HG02981 (cell line): ENCODE measurements at regions not wholly inside any gene's neighbourhood (a gene's known extent, or its start where the extent isn't known, plus 50 kb on each side); places are given as distances from the start of the nearest gene placed in this dataset.

ENCODE experiments used
- ATAC-seq: cut with Tn5 transposase; IDR thresholded peaks from one replicate; pipeline ENCODE4 v1.9.1; 2021; ENCODE audit warnings: mild to moderate bottlenecking, moderate library complexity; ENCODE audit not compliant: unreplicated experiment

DNA sequence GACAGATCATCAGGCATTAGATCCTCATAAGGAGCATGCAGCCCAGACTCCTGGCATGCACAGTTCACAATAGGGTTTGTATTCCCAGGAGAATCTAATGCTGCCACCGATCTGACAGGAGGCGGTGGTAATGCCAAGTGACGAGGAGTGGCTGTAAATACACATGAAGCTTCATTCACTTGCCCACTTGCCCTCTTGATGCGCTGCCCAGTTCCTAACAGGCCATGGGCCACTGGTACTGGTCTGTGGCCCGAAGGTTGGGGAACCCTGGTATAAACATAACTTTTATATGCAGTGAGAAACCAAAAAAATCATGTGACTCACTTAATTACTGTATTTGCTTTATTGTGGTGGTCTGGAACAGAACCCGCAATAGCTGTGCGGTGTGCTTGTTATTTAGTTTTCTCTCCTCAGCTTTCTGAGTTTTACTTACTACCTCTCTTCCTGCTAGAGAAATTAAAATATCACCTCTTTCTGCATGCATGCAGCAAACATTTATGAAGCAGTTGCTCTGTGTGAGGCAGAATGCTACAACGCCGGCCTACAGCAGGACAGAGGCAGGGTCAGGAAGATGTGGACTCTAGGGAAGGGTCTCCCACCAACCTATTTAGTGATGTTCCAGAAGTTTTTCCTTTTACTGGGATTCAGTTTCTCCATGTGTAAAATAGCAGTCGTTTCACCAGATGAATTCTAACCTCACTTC is 151.3 kb downstream of the MAF start:
- ATAC-seq, result no peak

DNA sequence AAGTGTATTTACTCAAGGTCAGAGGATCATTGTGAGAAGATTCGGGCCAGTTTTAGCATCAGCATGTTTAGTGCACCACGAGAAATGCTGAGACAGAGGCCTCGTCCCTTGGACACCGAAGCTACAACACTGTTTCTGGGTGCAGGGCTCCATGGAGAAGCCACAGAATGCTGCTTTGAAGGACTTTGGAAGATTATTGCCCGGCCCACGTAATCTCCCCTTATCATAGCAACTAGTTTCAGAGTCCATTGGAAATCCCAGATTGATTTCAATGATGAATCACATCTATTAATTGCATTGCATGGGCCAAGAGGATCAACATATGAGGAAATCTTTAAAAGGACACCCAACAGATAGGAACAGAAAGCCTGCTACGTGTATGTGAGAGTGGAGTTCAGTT is 156.0 kb downstream of the MAF start:
- ATAC-seq, result no peak

DNA sequence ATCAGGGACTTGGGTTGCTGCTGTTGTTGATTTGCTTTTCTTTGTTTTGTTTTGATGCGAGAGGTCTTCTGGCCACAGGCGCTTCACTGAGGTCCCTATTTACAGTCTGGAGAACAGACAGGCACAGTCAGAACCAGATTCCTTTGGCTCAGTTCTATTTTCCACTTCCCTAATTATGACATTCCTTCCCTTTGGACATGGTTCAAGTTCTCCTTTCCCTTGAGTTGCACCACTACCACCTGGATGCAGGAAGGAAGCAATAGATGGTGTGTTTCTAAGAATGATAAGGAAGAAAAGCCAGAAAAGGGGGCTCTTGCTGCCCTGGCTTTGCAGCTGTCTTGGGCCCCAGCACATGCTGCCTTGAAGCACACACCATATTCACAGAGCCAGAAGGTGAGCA is 160.6 kb downstream of the MAF start:
- ATAC-seq, result no peak

GRCh38 chr16:79437764-79438751 is 162.5 kb downstream of the MAF start:
- no peak for ATAC-seq

GRCh38 chr16:79436885-79437284 is 163.7 kb downstream of the MAF start:
- ATAC-seq, result no peak

- ATAC-seq, result no peak
Measured at GRCh38 chr16:79434771-79435170, 165.8 kb downstream of the MAF start.

- no peak for ATAC-seq
Measured at GRCh38 chr16:79434092-79434491, 166.4 kb downstream of the MAF start.

DNA sequence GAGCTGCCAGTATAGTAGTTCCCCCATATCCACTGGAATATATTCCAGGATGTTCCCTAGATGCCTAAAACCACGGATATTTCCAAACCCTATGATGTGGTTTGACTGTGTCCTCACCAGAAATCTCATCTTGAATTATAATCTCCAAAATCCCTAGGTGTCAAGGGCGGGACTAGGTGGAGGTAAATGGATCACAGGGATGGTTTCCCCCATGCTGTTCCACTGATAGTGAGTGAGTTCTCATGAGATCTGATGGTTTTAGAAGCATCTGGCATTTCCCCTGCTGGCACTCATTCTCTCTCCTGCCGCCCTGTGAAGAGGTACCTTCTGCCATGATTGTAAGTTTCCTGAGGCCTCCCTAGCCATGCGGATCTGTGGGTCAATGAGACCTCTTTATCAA is 168.6 kb downstream of the MAF start:
- ATAC-seq, result no peak

- no peak for ATAC-seq
Measured at GRCh38 chr16:79430191-79430678, 170.3 kb downstream of the MAF start.

GRCh38 chr16:79429381-79430190 is 171.0 kb downstream of the MAF start:
- ATAC-seq, result no peak

DNA sequence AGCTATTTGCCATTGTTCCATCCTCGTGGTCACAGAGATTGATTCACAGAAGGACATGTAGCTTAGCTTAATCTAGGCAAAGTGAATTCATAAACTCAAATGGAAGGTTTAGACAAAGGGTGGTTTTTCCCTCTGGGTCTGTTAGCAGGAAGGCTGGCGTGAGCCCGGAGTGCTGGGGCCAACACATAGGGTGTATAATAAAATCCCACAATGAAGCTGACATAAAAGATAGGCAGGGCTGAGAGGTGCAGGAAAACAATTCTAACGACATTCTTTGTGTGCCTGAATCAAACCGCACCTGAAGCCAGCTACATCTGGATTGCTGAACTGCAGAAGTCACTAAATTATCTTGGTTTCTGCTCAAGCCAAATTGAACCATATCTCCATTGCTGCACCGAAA is 173.9 kb downstream of the MAF start:
- ATAC-seq, result no peak

- no peak for ATAC-seq
Measured at GRCh38 chr16:79422064-79422463, 178.5 kb downstream of the MAF start.

DNA sequence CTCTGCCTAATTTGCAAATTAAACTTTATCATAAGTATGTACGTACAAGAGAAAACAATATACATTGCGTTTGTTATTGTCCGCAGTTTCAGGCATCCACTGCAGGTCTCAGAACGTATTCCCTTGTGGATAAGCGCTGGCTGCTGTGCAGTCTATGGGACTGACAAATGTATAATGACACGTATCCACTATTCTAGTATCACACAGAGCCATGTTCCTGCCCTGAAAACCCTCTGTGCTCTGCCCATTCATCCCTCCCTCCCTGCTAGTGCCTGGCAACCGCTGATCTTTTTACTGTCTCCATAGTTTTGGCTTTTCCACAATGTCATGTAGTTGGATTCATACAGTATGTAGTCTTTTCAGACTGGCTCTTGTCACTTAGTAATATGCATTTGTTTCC is 179.4 kb downstream of the MAF start:
- no peak for ATAC-seq

GRCh38 chr16:79420493-79420892 is 180.0 kb downstream of the MAF start:
- no peak for ATAC-seq

GRCh38 chr16:79419148-79419547 is 181.4 kb downstream of the MAF start:
- ATAC-seq, result no peak

- ATAC-seq, result no peak
Measured at GRCh38 chr16:79417601-79418008, 182.9 kb downstream of the MAF start.

DNA sequence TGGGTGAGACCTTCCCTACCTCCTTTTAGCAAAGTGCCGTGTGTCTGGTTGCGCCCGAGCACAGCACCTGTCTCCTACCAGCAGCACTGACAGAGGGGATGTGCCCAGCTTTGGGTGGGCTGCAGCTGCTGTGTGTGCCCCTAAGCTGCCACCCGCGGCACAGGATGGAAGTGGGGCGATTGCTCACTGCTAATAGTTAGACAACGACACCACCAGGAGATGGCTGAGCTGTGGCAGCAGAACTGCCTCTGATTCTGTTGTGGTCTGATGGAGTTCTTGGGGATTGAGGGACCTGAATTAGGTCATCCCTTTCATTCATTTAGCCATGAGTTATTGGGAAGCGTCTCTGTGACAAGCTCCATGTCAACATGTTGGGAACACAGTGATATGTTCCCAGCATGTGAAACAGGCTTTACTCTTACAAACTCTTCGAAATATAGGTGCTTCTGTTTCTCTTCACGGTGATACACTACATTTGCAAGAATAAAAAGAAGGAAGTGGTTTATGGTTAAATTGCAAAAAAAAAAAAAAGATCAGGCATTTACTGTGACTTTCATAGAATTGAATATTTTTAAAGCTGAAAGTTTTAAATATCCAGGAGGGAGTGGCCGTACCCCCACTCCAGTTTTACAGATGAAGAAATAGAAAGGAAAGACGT is 184.4 kb downstream of the MAF start:
- ATAC-seq, result no peak

GRCh38 chr16:79412783-79413225 is 187.7 kb downstream of the MAF start:
- no peak for ATAC-seq

- no peak for ATAC-seq
Measured at GRCh38 chr16:79411805-79412204, 188.7 kb downstream of the MAF start.

DNA sequence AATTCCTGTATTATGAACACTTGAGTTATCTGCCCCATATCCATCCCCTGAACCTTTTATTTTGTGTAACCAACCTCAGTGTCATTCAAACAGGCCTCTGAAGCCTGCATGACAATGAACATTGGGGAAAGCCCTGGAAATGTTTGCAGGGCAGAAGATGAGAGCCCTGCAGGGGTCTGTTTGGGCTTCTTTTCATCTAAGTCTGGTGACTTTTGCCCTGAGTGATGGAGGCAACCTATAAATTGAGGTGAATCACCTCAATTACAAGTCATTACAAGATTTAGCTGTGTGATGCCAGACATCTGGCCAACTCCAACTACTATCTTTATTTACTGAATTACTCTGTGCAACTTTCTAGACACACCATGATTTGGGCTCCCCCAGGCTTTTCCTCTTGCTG is 189.2 kb downstream of the MAF start:
- ATAC-seq, result no peak

DNA sequence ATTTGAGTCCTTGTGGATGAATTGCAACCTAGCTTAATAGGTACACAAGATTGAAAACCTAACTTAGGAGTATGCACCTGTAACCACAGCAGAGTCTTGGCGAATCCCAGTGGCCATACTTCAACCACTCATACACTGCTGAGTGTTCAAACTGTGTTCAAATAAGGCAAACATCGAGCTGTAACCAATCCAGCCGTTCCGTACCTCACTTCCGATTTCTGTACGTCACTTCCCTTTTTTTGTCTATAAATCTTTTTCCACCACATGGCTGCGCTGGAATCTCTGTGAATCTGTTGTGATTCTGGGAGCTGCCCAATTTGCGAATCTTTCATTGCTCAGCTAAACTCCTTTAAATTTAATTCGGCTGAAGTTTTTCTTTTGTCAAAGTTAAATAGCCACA is 190.6 kb downstream of the MAF start:
- no peak for ATAC-seq
